ENCODE measurements at regions not wholly inside any gene's neighbourhood (a gene's known extent, or its start where the extent isn't known, plus 50 kb on each side); places are given as distances from the start of the nearest gene placed in this dataset.

DNA sequence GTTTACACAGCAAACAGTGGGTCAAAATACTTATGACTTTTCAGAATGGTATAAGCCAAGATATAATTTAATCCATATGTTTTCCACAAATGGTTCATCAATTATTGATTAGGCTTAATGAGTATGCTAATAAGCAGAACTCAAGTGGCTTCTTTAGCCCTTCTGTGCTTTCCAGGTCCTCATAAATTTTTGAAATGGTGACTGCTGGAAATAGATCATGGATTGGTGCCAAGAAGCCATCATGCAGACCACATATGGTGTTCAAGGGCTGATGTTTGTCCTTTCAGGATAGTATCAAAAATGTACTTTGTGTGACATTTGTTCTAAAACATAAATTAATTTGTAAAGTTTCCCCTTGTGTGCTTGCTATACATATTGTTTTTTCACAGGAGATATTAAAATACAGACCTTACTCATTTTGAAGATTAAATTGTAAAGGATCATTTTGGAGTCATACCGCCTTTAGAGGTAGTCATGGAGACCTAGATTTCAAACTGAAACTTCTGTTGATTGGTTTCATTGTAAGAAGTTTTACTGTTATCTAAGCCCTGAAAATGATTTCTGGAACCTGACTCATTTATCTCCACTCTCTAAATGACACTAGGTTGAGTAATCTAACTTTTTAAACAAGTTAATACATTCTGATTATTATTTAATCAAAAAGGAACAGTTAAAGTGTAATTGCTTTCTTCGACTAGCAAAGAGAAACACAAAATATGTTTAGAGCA is 507.9 kb downstream of the PLA2G4A start:
- no peaks in the 10 kb centered on the region for H3K9me2 ChIP-seq (ENCODE audit: insufficient read depth)
- in situ Hi-C loops (cut with MboI) = no loop called here
- 95 to 98% methylated on average over 2 of the region's 2 CpGs for WGBS, 2 experiments (ENCODE audit: low coverage in 1 of 2, low lambda C conversion rate in 2 of 2, missing lambda C conversion rate in 2 of 2)
- no peaks in the 10 kb centered on the region for H3K4me1 ChIP-seq (ENCODE audit: insufficient read depth)
- no peak overlapping the region for H2AFZ ChIP-seq
- no peaks in the 10 kb centered on the region for H4K20me1 ChIP-seq (ENCODE audit: insufficient read depth)
- H3K27ac ChIP-seq = no peak overlapping the region
- no peaks in the 10 kb centered on the region for H3F3A ChIP-seq (ENCODE audit: insufficient read depth)
- TF ChIP-seq EZH2 (IDR thresholded peaks at IDR 0.05; ENCODE audit: insufficient read depth, poor library complexity, severe bottlenecking) (no peak), EZH2phosphoT487 (IDR thresholded peaks at IDR 0.05; ENCODE audit: insufficient read depth, low read depth) (no peak)
- no peak overlapping the region for H3K9ac ChIP-seq
- no peak overlapping the region for H3K4me2 ChIP-seq (ENCODE audit: unreplicated experiment)
- H3K36me3 ChIP-seq (ENCODE audit: low read depth) = no peaks in the 10 kb centered on the region
- no peaks in the 10 kb centered on the region for H3K79me2 ChIP-seq (ENCODE audit: insufficient read depth)
- H3K4me3 ChIP-seq = no peak overlapping the region
- no peak for DNase-seq
- H3K27me3 ChIP-seq (replicated peaks; ENCODE audit: insufficient read depth) = no peaks in the 10 kb centered on the region
- H3K9me3 ChIP-seq (ENCODE audit: low read depth) = no peaks in the 10 kb centered on the region

DNA sequence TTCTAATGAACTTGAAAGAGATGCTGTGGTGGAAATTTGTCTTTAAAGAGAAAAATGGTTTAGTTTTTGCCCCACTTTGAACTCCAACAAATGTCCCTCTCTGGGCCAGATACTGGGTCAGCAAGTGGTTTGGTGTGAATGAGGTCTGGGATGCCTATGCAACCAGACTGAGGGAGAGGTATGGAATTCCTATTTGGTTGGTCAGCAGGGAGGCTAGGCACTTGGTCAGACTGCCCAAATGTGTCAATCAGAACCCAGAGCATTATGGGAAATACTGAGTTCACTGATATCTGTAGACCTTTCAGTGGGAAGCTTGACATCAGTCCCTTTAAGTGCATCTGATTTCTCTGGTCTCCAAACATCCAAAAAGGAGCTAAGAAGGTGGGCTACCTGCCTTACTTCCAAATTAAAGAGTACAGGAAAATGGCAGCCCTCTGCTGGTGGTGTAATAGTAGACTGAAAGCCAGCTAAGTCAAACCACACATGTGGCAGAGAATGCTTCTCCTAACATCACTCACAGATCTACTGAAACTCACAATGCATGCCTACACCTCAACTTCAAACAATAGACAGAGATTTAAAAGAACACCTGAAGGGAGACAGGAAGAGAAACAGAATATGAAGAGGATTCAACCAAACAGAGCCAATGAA is 510.1 kb downstream of the PLA2G4A start:
- H3K4me1 ChIP-seq (ENCODE audit: insufficient read depth) = no peaks in the 10 kb centered on the region
- in situ Hi-C loops (cut with MboI) = no loop called here
- no peaks in the 10 kb centered on the region for H3K27me3 ChIP-seq (replicated peaks; ENCODE audit: insufficient read depth)
- H3K4me3 ChIP-seq = no peak overlapping the region
- H3F3A ChIP-seq (ENCODE audit: insufficient read depth) = no peaks in the 10 kb centered on the region
- no peaks in the 10 kb centered on the region for H3K9me3 ChIP-seq (ENCODE audit: low read depth)
- no peak overlapping the region for H2AFZ ChIP-seq
- H3K27ac ChIP-seq = no peak overlapping the region
- no peak for DNase-seq
- no peaks in the 10 kb centered on the region for H3K36me3 ChIP-seq (ENCODE audit: low read depth)
- H4K20me1 ChIP-seq (ENCODE audit: insufficient read depth) = no peaks in the 10 kb centered on the region
- H3K4me2 ChIP-seq (ENCODE audit: unreplicated experiment) = no peak overlapping the region
- TF ChIP-seq EZH2phosphoT487 (IDR thresholded peaks at IDR 0.05; ENCODE audit: insufficient read depth, low read depth) = no peak
- no peak for TF ChIP-seq EZH2 (IDR thresholded peaks at IDR 0.05; ENCODE audit: insufficient read depth, poor library complexity, severe bottlenecking)
- H3K79me2 ChIP-seq (ENCODE audit: insufficient read depth) = no peaks in the 10 kb centered on the region
- H3K9me2 ChIP-seq (ENCODE audit: insufficient read depth) = no peaks in the 10 kb centered on the region
- H3K9ac ChIP-seq = no peak overlapping the region

DNA sequence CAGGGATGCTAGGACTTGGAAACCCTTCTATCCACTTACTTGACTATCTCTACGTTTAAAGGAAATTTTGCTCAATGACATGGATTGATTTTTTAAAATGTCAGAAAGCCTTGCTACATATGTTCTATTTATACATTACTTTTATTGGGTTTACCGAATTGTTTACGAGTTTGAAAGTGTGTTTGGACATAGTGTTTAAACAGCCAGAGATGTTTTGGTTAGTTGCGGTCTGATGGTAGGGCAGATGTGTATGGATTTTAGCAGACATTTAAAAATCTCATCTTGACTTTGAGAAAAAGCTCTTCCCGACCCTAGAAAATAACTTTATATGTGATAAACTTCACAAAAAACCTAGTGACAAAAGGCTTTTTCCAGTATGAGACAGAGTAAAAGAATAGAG is 513.7 kb downstream of the PLA2G4A start:
- Histone ChIP-seq H3K27me3 (replicated peaks; ENCODE audit: insufficient read depth) (no peaks in the 10 kb centered on the region), H3K79me2 (ENCODE audit: insufficient read depth) (no peaks in the 10 kb centered on the region), H3K4me1 (ENCODE audit: insufficient read depth) (no peaks in the 10 kb centered on the region), H2AFZ (no peak overlapping the region), H3K9me2 (ENCODE audit: insufficient read depth) (no peaks in the 10 kb centered on the region), H3K27ac (no peak overlapping the region), H3K4me3 (no peak overlapping the region), H3K9ac (no peak overlapping the region), H3K9me3 (ENCODE audit: low read depth) (no peaks in the 10 kb centered on the region), H3K36me3 (ENCODE audit: low read depth) (no peaks in the 10 kb centered on the region), H3F3A (ENCODE audit: insufficient read depth) (no peaks in the 10 kb centered on the region), H4K20me1 (ENCODE audit: insufficient read depth) (no peaks in the 10 kb centered on the region), H3K4me2 (ENCODE audit: unreplicated experiment) (no peak overlapping the region)
- in situ Hi-C loops (cut with MboI) = no loop called here
- TF ChIP-seq EZH2phosphoT487 (IDR thresholded peaks at IDR 0.05; ENCODE audit: insufficient read depth, low read depth) (no peak), EZH2 (IDR thresholded peaks at IDR 0.05; ENCODE audit: insufficient read depth, poor library complexity, severe bottlenecking) (no peak)
- DNase-seq = no peak
- 66 to 70% methylated on average over 5 of the region's 5 CpGs for WGBS, 2 experiments (ENCODE audit: low coverage in 1 of 2, low lambda C conversion rate in 2 of 2, missing lambda C conversion rate in 2 of 2)

DNA sequence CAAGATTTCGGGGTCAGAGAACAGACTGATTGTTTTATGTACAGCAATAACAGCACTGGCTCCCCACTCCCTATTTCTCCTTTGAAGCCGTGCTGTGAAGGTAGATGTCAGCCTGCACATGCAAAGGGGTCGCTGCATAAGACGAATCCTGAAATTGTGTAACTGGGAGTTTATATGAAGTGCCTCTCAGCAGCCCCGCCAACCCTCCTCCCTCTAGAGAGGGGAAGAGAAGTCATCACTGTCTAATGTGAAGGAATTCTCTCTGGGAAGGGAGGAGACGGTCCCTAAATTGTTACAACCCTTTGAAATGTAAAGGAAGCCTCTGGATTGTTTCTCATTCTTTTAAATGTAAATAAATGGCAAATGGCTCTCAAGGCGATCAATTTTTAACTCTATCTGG is 545.3 kb downstream of the PLA2G4A start:
- no peak for DNase-seq
- no peak overlapping the region for H3K4me2 ChIP-seq (ENCODE audit: unreplicated experiment)
- H2AFZ ChIP-seq = no peak overlapping the region
- H3K27ac ChIP-seq = no peak overlapping the region
- in situ Hi-C loops (cut with MboI) = no loop called here
- H3K9me3 ChIP-seq (ENCODE audit: low read depth) = no peaks in the 10 kb centered on the region
- no peaks in the 10 kb centered on the region for H3K27me3 ChIP-seq (replicated peaks; ENCODE audit: insufficient read depth)
- H3F3A ChIP-seq (ENCODE audit: insufficient read depth) = no peaks in the 10 kb centered on the region
- H3K79me2 ChIP-seq (ENCODE audit: insufficient read depth) = no peaks in the 10 kb centered on the region
- H3K36me3 ChIP-seq (ENCODE audit: low read depth) = no peaks in the 10 kb centered on the region
- no peak overlapping the region for H3K9ac ChIP-seq
- H3K4me3 ChIP-seq = no peak overlapping the region
- H4K20me1 ChIP-seq (ENCODE audit: insufficient read depth) = no peaks in the 10 kb centered on the region
- TF ChIP-seq EZH2phosphoT487 (IDR thresholded peaks at IDR 0.05; ENCODE audit: insufficient read depth, low read depth) (no peak), EZH2 (IDR thresholded peaks at IDR 0.05; ENCODE audit: insufficient read depth, poor library complexity, severe bottlenecking) (no peak)
- 53 to 60% methylated on average over 7 of the region's 7 CpGs for WGBS, 2 experiments (ENCODE audit: low coverage in 1 of 2, low lambda C conversion rate in 2 of 2, missing lambda C conversion rate in 2 of 2)
- no peaks in the 10 kb centered on the region for H3K4me1 ChIP-seq (ENCODE audit: insufficient read depth)
- no peaks in the 10 kb centered on the region for H3K9me2 ChIP-seq (ENCODE audit: insufficient read depth)
